ENCODE measurements at regions not wholly inside any gene's neighbourhood (a gene's known extent, or its start where the extent isn't known, plus 50 kb on each side); places are given as distances from the start of the nearest gene placed in this dataset.

DNA sequence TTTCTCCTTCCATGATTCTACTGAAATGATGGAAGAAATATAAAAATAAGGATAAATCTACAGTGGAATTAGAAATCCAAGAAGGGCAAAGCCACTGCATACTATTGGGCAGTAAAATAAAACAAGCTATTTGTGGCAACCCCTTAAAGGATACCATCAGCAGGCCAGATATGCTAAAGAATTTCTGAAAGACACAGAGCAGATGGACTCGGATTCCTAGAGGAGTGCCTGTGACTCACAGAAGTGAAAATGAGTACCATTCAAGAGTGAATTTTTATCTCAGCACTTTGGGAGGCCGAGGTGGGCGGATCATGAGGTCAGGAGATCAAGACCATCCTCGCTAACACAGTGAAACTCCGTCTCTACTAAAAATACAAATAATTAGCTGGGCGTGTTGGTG lies 318.1 kb downstream of the LRIG3 start:
- TF ChIP-seq, protein P1, sequence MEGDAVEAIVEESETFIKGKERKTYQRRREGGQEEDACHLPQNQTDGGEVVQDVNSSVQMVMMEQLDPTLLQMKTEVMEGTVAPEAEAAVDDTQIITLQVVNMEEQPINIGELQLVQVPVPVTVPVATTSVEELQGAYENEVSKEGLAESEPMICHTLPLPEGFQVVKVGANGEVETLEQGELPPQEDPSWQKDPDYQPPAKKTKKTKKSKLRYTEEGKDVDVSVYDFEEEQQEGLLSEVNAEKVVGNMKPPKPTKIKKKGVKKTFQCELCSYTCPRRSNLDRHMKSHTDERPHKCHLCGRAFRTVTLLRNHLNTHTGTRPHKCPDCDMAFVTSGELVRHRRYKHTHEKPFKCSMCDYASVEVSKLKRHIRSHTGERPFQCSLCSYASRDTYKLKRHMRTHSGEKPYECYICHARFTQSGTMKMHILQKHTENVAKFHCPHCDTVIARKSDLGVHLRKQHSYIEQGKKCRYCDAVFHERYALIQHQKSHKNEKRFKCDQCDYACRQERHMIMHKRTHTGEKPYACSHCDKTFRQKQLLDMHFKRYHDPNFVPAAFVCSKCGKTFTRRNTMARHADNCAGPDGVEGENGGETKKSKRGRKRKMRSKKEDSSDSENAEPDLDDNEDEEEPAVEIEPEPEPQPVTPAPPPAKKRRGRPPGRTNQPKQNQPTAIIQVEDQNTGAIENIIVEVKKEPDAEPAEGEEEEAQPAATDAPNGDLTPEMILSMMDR (IDR thresholded peaks at IDR 0.05 in 8 of 11, conservative IDR thresholded peaks at IDR 0.05 in 3 of 11), result no peak
- no peak for TF ChIP-seq POLR2A (IDR thresholded peaks at IDR 0.05)

Measured in spleen (tissue), 7 donors.